Brain microvascular endothelial cell (primary cell): ENCODE measurements at regions not wholly inside any gene's neighbourhood (a gene's known extent, or its start where the extent isn't known, plus 50 kb on each side); places are given as distances from the start of the nearest gene placed in this dataset.

Experiments
- DNase-seq: peaks from one replicate; pipeline ENCODE4 v3.0.0-alpha.2; 2020
- H3K27ac ChIP-seq: fragments of 250-450 bp; sonication (Bioruptor Pico); 2 replicates; pipeline ENCODE4 v1.5.1; 2020; ENCODE audit warnings: mild to moderate bottlenecking, moderate library complexity
- H3K27me3 ChIP-seq: fragments of 250-450 bp; sonication (Bioruptor Pico); replicated peaks from 2 replicates; pipeline ENCODE4 v1.5.1; 2020; ENCODE audit warnings: mild to moderate bottlenecking
- H3K36me3 ChIP-seq: fragments of 250-450 bp; sonication (Bioruptor Pico); replicated peaks from 2 replicates; pipeline ENCODE4 v1.5.1; 2020; ENCODE audit warnings: mild to moderate bottlenecking
- H3K4me3 ChIP-seq: 2 replicates; pipeline ENCODE4 v1.5.1; 2011; ENCODE audit warnings: low read depth, mild to moderate bottlenecking, control low read depth, low read length, moderate library complexity
- in situ Hi-C: cut with HindIII; loops from 2 replicates; pipeline ENCODE4 v1.10.0; 2017; ENCODE audit warnings: low sequenced_read_pairs, low pct_ligation_motif_present
- TF ChIP-seq, protein P1 (sequence below): IDR thresholded peaks from 2 replicates; pipeline ENCODE4 v1.5.1; 2011; ENCODE audit warnings: low read depth, mild to moderate bottlenecking, moderate library complexity, low read length, control low read depth, inconsistent platforms; ENCODE audit errors: missing control alignments

- TF ChIP-seq, protein P1, sequence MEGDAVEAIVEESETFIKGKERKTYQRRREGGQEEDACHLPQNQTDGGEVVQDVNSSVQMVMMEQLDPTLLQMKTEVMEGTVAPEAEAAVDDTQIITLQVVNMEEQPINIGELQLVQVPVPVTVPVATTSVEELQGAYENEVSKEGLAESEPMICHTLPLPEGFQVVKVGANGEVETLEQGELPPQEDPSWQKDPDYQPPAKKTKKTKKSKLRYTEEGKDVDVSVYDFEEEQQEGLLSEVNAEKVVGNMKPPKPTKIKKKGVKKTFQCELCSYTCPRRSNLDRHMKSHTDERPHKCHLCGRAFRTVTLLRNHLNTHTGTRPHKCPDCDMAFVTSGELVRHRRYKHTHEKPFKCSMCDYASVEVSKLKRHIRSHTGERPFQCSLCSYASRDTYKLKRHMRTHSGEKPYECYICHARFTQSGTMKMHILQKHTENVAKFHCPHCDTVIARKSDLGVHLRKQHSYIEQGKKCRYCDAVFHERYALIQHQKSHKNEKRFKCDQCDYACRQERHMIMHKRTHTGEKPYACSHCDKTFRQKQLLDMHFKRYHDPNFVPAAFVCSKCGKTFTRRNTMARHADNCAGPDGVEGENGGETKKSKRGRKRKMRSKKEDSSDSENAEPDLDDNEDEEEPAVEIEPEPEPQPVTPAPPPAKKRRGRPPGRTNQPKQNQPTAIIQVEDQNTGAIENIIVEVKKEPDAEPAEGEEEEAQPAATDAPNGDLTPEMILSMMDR, result no peak
- Histone ChIP-seq H3K4me3 (no peak overlapping the region), H3K36me3 (no peaks in the 10 kb centered on the region), H3K27ac (no peak overlapping the region), H3K27me3 (no peaks in the 10 kb centered on the region)
- no peak for DNase-seq
- in situ Hi-C loops, result no loop called here
Observed at GRCh38 chr7:88450874-88451273, 144.2 kb upstream of the STEAP4 start.

DNA sequence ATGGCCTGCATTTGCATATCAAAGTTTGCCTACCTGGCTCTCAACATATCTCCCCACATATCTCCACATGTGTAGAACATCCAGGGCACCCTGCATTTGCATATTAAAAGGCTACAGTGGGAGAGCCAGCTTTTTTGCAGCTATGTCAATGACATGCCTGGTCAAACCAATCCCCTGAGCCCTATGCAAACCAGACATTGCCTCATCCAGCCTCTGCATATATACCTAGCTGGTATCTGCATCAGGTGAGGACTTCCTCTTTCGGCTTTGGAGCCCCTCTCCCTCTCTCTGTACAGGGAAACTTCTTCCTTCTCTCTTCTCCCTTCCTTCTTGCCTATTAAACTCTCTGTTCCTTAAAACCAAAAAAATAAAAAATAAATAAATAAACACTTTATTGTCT is 142.7 kb upstream of the STEAP4 start:
- Histone ChIP-seq H3K4me3 (no peak overlapping the region), H3K36me3 (no peaks in the 10 kb centered on the region), H3K27me3 (no peaks in the 10 kb centered on the region), H3K27ac (no peak overlapping the region)
- TF ChIP-seq, protein P1, result no peak
- in situ Hi-C loops, result no loop called here
- DNase-seq, result no peak

DNA sequence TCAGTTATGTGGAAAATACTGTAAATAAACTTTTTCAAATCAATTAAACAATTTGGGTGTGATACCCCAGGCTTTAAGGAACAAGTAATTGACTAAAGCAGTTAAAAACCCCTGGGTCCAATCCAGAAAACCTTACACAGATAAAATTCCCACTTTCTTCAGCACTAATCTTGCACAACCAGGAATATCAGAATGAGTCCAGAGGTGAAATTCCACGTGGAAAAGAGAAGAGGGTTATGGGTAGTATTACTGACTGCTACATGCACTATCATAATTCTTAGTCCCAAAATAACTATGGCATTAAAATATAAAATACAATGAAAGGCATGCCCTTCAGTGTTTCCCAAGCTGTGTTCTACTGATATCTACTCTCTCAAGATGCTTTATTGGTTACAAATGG is 135.7 kb upstream of the STEAP4 start:
- in situ Hi-C loops, result no loop called here
- H3K27me3 ChIP-seq, result no peaks in the 10 kb centered on the region
- no peak overlapping the region for H3K4me3 ChIP-seq
- no peak for DNase-seq
- TF ChIP-seq, protein P1, result no peak
- no peak overlapping the region for H3K27ac ChIP-seq
- no peaks in the 10 kb centered on the region for H3K36me3 ChIP-seq

DNA sequence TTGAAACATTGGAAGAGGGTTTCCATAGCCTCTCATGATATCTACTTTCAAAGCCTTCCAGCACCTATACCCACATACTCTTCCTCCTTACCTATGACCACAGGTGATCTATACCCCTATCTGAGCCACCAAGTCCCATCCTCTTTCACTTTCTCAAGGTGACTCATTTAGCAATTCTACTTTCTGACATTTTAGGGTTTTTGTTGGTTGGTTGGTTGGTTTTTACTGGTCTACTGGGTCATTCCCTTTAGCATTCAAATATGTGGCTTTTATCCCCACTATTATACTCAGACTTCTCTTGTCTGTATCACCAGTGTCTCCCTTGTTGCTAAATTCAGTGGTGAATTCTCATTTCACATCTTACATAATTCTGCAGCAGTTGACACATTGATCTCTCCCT is 130.4 kb upstream of the STEAP4 start:
- Histone ChIP-seq H3K27ac (no peak overlapping the region), H3K4me3 (no peak overlapping the region), H3K27me3 (no peaks in the 10 kb centered on the region), H3K36me3 (no peaks in the 10 kb centered on the region)
- DNase-seq, result no peak
- TF ChIP-seq, protein P1, result no peak
- in situ Hi-C loops, result no loop called here

DNA sequence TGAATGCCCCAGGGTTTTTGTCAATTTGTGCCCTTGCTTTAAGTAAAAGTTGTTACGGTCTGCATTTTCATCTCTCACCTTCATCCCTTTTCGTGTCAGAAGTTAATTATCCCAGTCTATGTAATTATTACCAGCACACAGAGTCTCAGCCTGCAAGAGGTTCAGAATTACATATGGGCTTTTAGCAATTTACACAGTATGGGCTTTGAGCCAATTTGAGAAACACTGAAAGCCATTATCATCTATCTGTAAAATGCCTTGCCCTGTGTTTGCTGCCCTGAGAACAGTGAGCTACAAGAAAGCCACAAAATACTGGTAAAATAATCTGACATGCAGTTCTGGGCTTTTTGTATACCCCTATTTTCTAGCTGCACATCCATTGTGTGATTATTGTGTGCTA is 125.6 kb upstream of the STEAP4 start:
- Histone ChIP-seq H3K27ac (no peak overlapping the region), H3K27me3 (no peaks in the 10 kb centered on the region), H3K36me3 (no peaks in the 10 kb centered on the region), H3K4me3 (no peak overlapping the region)
- DNase-seq, result no peak
- in situ Hi-C loops, result no loop called here
- TF ChIP-seq, protein P1, result no peak

DNA sequence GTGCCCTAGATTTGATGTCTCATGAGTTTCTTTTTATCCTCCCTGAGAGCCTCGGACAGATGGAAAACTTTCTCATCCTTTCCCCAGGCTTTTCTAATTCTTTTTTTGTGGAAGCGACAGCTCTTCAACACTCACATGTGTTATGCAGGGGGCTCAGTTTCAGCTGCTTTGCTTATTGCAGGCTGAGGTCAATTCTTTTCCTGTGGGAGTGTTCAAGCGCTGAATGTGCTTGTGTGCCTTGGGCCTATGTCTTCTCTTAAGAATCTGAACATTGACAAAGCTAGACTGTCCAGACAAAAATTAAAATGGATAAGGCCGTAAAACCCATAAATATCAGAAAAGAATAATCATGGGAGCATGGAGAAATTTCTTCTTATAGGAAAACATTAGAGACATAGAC is 125.2 kb upstream of the STEAP4 start:
- no peaks in the 10 kb centered on the region for H3K27me3 ChIP-seq
- no peak for DNase-seq
- no peak overlapping the region for H3K27ac ChIP-seq
- TF ChIP-seq, protein P1, result no peak
- H3K36me3 ChIP-seq, result no peaks in the 10 kb centered on the region
- in situ Hi-C loops, result no loop called here
- H3K4me3 ChIP-seq, result no peak overlapping the region
